Heart right ventricle (tissue), 16 donors: ENCODE measurements at regions not wholly inside any gene's neighbourhood (a gene's known extent, or its start where the extent isn't known, plus 50 kb on each side); places are given as distances from the start of the nearest gene placed in this dataset.

Experiments used
- ATAC-seq, 8 donors: fragments of 200-7000 bp; cut with Tn5 transposase; one replicate each; pipeline ENCODE4 v1.9.1; 2020; ENCODE audit warnings: mild to moderate bottlenecking in 8 of 8, moderate library complexity in 8 of 8, moderate number of reproducible peaks in 1 of 8
- DNase-seq, 2 donors: peaks; one replicate each; pipeline ENCODE4 v3.0.0-alpha.2; 2020
- H3K27ac ChIP-seq, 10 donors: fragments of 200-600 bp; sonication (generic) in 2 of 10; one replicate each; pipeline versions ENCODE4 v1.5.0 to v1.8.0; 2020 to 2022; ENCODE audit warnings: mild to moderate bottlenecking in 3 of 10
- H3K27me3 ChIP-seq, 7 donors: fragments of 200-600 bp; one replicate each; pipeline ENCODE4 v1.8.0; 2021 to 2022; ENCODE audit warnings: mild to moderate bottlenecking in 2 of 7
- H3K36me3 ChIP-seq, 9 donors: fragments of 200-600 bp; sonication (generic) in 1 of 9; one replicate each; pipeline versions ENCODE4 v1.5.0 to v1.8.0; 2020 to 2022; ENCODE audit warnings: mild to moderate bottlenecking in 2 of 9
- H3K4me1 ChIP-seq, 9 donors: fragments of 200-600 bp; sonication (generic) in 1 of 9; one replicate each; pipeline versions ENCODE4 v1.5.0 to v1.8.0; 2020 to 2022; ENCODE audit warnings: mild to moderate bottlenecking in 4 of 9
- H3K4me3 ChIP-seq, 10 donors: fragments of 200-600 bp; sonication (generic) in 2 of 10; one replicate each; pipeline versions ENCODE4 v1.5.0 to v1.8.0; 2020 to 2022; ENCODE audit warnings: mild to moderate bottlenecking in 7 of 10, moderate library complexity in 2 of 10
- H3K9me3 ChIP-seq, 11 donors: fragments of 200-600 bp in 10 of 11; sonication (generic) in 2 of 11; one replicate each; pipeline versions ENCODE4 v1.5.0 to v1.8.0; 2013 to 2022; ENCODE audit warnings: mild to moderate bottlenecking in 2 of 11, control low read depth in 1 of 11, moderate library complexity in 1 of 11
- CTCF ChIP-seq, 9 donors: fragments of 200-600 bp; sonication (generic) in 2 of 9; IDR thresholded peaks; one replicate each; pipeline versions ENCODE4 v1.5.0 to v1.8.0; 2021 to 2022; ENCODE audit warnings: antibody characterized with exemption in 9 of 9, mild to moderate bottlenecking in 5 of 9, moderate library complexity in 1 of 9
- WGBS, 2 donors: extraction: QIAGEN DNeasy Blood & Tissue Kit; methylation state at CpG; one replicate each; pipeline ENCODE4 v1.1.7; 2013; ENCODE audit warnings: inconsistent platforms in 1 of 2; 5-methylcytosine and 5-hydroxymethylcytosine counted together
- intact Hi-C, 10 donors: fragments of 100-400 bp; cut with DNase I; formaldehyde crosslinking; loops; one replicate each; pipeline versions ENCODE4 v1.11.1 to v1.14.2; 2022
- donor health status: Arrhythmogenic right ventricular cardiomyopathy.
- donor health status: ischemic (EF 13 %, LVEDD 7.1; RV severe dilation, severe dysfunction).
- donor health status: healthy with polysubstance abuse.
- donor health status: DM: no; HTN: yes; CAD: no.
- donor health status: DM: no; HTN: no; CAD: no.
- donor health status: ischemic (EF 25% LVEDD 6.9; RV normal size, moderate dysfunction).
- donor health status: ischemic (EF 25% LVEDD 5.7; RV mildly dilated, moderate dysfunction).
- donor health status: healthy.
- donor health status: DM: yes; HTN: yes; CAD: no.
- donor health status: Ischemic cardiomyopathy.
- donor health status: ischemic (EF 35%, LVEDD 5.7; RV mildly dilated, moderate dysfunction).
- donor health status: nonischemic (EF 11% LVEDD 7.7; RV severe dilation, severe dysfunction).
- donor health status: DM: yes; HTN: yes; CAD: no.
- donor health status: PGD.
- donor health status: ischemic (EF 29% LVEDD 5.4; RV normal size, mild dysfunction).
- donor health status: nonischemic (EF 23%, LVEDD 6.1; RV moderate dilation, normal function).

- H3K4me1 ChIP-seq, result no peaks in the 10 kb centered on the region
- H3K36me3 ChIP-seq, result no peaks in the 10 kb centered on the region
- peaks cover 0 to 15% (median 0%) of the 10 kb centered on the region in 11 donors for H3K9me3 ChIP-seq
- 46 to 65% methylated on average over 2 of the region's 2 CpGs for WGBS, 2 donors
- no peak overlapping the region for H3K4me3 ChIP-seq
- DNase-seq, result no peak
- TF ChIP-seq CTCF (IDR thresholded peaks at IDR 0.05), result no peak
- intact Hi-C loops, result no loop called here
- ATAC-seq, result no peak
- no peak overlapping the region for H3K27ac ChIP-seq
- H3K27me3 ChIP-seq, result no peaks in the 10 kb centered on the region
Measured at GRCh38 chr1:60235275-60235674, 161.7 kb upstream of the C1orf87 start.

- H3K9me3 ChIP-seq, result peaks cover 0 to 10% (median 0%) of the 10 kb centered on the region in 11 donors
- H3K27me3 ChIP-seq, result no peaks in the 10 kb centered on the region
- intact Hi-C loops, result no loop called here
- no peak overlapping the region for H3K4me3 ChIP-seq
- WGBS, 2 donors, result 75 to 83% methylated on average over 2 of the region's 2 CpGs
- no peak overlapping the region for H3K27ac ChIP-seq
- no peak for TF ChIP-seq CTCF (IDR thresholded peaks at IDR 0.05)
- DNase-seq (no peak), ATAC-seq (no peak)
- H3K36me3 ChIP-seq, result no peaks in the 10 kb centered on the region
- no peaks in the 10 kb centered on the region for H3K4me1 ChIP-seq
Measured at GRCh38 chr1:60234776-60235175, 161.2 kb upstream of the C1orf87 start.

GRCh38 chr1:60229821-60230220 is 156.3 kb upstream of the C1orf87 start:
- intact Hi-C loops, result no loop called here
- no peaks in the 10 kb centered on the region for H3K27me3 ChIP-seq
- H3K4me3 ChIP-seq, result no peak overlapping the region
- H3K36me3 ChIP-seq, result no peaks in the 10 kb centered on the region
- no peaks in the 10 kb centered on the region for H3K4me1 ChIP-seq
- no peak for ATAC-seq
- no peak for TF ChIP-seq CTCF (IDR thresholded peaks at IDR 0.05)
- H3K27ac ChIP-seq, result no peak overlapping the region
- H3K9me3 ChIP-seq, result no peaks in the 10 kb centered on the region
- no peak for DNase-seq

- ATAC-seq (no peak), DNase-seq (no peak)
- Histone ChIP-seq H3K4me1 (no peaks in the 10 kb centered on the region), H3K4me3 (no peak overlapping the region), H3K27me3 (peaks cover 0 to 3% (median 0%) of the 10 kb centered on the region in 7 donors), H3K27ac (no peak overlapping the region), H3K36me3 (no peaks in the 10 kb centered on the region), H3K9me3 (no peaks in the 10 kb centered on the region)
- 90 to 91% methylated on average over 1 of the region's 1 CpG for WGBS, 2 donors
- TF ChIP-seq CTCF (IDR thresholded peaks at IDR 0.05), result no peak
- intact Hi-C loops, result no loop called here
Measured at GRCh38 chr1:60228041-60228491, 154.5 kb upstream of the C1orf87 start.

- intact Hi-C loops, result no loop called here
- H3K27ac ChIP-seq, result no peak overlapping the region
- no peaks in the 10 kb centered on the region for H3K36me3 ChIP-seq
- TF ChIP-seq CTCF (IDR thresholded peaks at IDR 0.05), result no peak
- H3K27me3 ChIP-seq, result peaks cover 0 to 3% (median 0%) of the 10 kb centered on the region in 7 donors
- no peaks in the 10 kb centered on the region for H3K9me3 ChIP-seq
- ATAC-seq (no peak), DNase-seq (no peak)
- H3K4me1 ChIP-seq, result no peaks in the 10 kb centered on the region
- no peak overlapping the region for H3K4me3 ChIP-seq
Measured at GRCh38 chr1:60227601-60228000, 154.0 kb upstream of the C1orf87 start.
